ELR (cell line): ENCODE measurements at regions not wholly inside any gene's neighbourhood (a gene's known extent, or its start where the extent isn't known, plus 50 kb on each side); places are given as distances from the start of the nearest gene placed in this dataset.

Source experiments
- DNase-seq: peaks from one replicate; pipeline ENCODE4 v3.0.0-alpha.2; 2015; ENCODE audit warnings: low read depth

DNA sequence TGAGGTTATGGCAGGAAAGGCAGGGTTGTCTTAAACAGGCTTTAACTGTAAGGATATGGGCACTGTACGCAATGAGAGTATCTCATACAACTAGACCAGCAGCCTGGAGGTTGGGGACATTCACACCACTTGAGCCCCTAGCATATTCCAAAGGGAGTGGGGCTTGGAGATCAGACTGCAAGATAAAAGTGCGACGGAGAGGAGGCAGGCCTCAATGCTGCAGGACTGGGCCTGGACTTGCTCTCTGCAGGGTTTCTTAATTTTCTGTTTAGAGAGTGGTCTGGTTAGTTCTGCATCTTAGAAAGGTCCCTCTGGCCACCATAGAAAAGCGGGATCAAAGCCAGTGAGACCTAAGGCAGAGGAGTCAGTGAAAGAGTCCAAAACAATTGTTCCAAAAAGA lies 357.7 kb upstream of the NR2F2 start:
- no peak for DNase-seq

- no peak for DNase-seq
These were observed 356.8 kb upstream of the NR2F2 start for GRCh38 chr15:95973566-95974256.

DNA sequence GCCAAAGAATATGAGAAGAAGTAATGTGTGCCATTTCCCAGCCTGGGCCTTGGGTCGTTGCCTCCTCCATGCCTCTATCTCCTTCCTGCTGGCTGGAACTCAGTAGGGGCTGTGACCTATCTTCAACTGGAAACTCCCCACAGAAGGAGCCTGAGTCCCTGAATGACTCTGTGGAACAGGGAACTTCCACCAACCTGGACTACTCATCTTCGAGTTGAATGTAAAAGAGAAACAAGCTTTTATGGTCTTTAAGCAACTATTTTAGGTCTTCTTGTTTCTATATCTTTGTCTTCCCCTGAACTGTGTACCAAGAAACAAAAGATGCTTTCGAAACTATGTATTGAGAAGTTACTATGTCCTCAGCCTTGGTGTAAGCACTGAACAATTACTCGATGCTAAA lies 355.3 kb upstream of the NR2F2 start:
- no peak for DNase-seq

DNA sequence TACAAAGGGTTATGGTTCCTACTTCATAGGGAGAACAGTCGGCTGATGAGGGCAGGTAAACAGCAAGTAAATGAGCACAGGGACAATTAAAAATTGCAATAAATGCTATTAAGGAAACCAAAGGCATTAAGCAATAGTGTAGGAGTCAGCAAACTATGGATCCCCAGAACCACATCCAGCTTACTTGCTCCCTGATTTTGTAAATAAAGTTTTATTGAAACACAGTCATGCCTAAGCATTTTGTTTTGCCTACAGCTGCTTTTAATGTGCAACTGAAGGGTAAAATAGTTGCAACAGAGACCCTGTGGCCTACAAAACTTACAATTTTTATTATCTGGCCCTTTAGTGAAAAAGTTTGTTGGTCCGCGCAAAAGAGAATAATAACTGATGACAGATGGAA lies 351.2 kb upstream of the NR2F2 start:
- DNase-seq, result no peak

DNA sequence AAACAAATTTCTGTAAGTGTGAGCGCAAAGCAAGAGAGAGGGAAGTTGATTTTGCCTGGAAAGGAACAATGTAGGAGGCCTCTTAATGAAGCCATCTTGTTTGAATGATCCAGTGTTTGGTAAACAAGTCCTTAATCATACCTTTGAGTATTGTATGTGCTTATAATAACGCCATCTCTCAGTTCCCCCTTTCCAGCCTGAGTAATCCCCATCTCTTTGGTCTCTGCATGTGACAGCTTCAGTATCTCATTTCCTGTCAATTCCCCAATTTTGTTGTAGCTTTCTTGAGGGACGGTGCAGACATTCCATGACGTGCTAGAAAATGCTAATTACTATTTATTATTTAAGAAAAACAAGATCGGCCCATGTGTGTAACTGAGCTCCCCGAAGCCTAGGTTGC lies 349.3 kb upstream of the NR2F2 start:
- no peak for DNase-seq

- no peak for DNase-seq
These were observed 343.2 kb upstream of the NR2F2 start for GRCh38 chr15:95987299-95987698.

DNA sequence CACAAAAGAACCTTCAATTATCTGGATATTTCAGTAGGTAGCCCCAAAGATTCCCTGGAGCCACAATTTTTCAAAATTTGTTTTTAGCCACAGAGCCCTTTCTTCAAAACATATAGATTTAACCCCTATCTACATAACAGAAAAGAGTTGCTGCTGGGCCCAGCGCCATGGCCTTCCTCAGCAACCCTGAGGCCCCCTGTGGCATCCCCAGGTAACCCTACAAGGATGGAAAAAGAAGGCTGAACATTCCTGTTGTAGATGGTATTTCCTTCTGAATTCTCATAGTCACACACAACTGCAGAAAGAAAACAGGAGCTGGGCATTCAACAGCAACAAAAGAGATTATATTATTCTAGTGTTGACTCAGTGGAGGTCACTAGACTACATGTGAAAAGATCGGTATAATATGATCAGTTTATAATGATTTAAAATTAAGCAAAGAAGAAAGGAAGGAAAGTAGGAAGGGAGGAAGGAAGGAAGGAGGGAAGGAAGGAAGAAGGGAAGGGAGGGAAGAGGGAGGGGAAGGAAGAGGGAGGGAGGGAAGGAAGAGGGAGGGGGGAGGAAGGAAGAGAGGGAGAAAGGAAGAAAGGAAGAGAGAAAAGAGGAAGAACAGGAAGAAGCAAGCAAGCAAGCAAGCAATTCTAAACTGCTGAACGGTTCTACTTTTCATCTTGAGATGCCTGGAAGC lies 342.5 kb upstream of the NR2F2 start:
- no peak for DNase-seq

DNA sequence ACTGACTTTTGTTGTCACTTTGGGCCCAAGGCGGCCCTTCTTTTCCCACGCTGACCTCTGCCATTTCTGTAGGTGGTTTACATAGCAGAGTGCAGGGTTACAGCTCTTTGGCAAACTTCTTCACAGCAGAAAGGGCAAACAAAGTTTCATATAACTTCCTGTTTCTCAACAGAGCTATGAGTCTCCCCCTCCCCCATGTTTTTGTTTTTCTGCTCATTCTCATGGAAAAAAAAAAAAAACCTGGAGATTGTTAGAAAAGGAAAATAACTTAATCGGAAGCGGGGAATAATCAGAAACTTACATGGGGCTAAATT lies 342.0 kb upstream of the NR2F2 start:
- no peak for DNase-seq

DNA sequence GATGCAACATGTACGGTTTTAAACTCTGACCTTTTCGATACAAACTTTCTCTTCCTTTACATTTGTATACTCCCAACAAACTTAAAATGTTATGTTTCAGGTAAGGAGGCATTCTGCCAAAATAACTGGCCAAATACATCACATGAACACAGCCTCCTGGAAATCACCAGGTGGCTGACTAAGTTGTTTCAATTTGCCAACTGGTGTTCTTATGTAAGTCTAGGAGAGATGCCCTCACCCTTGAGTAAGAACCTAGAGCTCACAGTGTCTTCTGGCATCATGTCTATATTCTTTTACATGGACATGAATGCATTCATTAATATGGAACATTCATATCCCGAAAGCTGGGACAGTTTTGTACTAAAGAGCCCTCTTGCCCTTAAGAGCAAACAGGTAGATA lies 341.1 kb upstream of the NR2F2 start:
- no peak for DNase-seq

DNA sequence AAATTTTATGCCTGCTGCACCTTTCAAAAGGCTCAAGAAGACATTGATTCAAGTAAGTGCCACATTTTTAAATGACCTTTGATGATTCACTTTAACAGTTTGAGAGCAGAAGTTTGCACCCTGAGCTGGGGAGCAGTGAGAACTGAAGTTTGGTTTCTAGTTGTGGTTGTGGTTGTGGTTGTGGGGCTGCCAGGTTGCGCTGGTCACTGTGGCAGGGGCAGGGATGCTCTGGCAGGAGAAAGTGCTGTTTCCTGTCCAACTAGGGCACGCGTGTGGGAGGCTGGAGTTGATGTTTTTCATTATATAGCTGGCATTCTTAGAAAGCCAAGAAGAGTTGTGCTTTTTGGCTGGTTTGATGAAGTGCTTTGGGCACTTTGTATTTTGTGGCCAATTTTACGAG lies 339.7 kb upstream of the NR2F2 start:
- no peak for DNase-seq

- DNase-seq, result peak; percentile 57
These were observed 336.1 kb upstream of the NR2F2 start for GRCh38 chr15:95994418-95994817.

- DNase-seq, result peak; percentile 27
These were observed 334.9 kb upstream of the NR2F2 start for GRCh38 chr15:95995375-95996168.

GRCh38 chr15:95996494-95996893 lies 334.0 kb upstream of the NR2F2 start:
- DNase-seq, result peak; percentile 4

DNA sequence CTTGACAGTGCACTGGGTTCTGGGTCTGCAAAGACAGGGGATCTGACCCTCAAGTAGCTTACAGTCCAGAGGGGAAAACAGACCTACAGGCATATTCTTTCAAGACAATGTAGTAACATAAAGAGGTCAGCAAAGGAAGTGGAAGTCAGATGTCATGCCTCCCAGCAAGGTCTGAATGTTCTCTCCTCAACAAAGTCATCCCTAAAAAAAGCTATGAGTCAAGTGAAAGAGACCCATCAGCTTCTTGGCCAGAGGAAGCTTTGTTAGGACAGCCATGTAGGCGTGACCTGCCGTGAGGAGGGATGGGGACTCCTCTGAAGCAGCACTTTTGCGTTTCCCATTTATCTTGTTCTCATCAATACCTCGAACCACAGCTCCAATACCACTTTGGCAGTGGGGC lies 331.6 kb upstream of the NR2F2 start:
- no peak for DNase-seq

- no peak for DNase-seq
These were observed 327.3 kb upstream of the NR2F2 start for GRCh38 chr15:96002890-96003859.

DNA sequence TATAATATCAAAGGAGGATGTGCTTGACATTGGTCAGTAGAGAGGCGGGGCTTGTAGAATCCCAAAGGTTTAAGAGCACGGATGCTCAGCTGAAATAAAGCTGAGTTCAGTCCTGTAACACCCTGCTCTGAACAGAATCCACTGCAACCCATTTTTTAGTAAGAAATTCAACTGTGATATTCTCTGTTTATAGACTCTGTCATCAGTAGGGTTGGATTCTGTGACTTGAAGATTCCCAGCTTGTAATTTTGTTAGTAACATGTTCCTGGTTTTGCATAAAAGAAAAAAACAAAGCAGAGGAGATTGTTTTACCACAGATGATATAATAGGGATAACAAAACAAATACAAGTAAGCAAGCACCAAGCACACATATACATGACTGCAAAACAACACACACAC lies 324.6 kb upstream of the NR2F2 start:
- DNase-seq, result no peak

- DNase-seq, result no peak
These were observed 319.4 kb upstream of the NR2F2 start for GRCh38 chr15:96011136-96011535.

- no peak for DNase-seq
These were observed 315.6 kb upstream of the NR2F2 start for GRCh38 chr15:96014939-96015338.

- no peak for DNase-seq
These were observed 311.4 kb upstream of the NR2F2 start for GRCh38 chr15:96019114-96019513.

DNA sequence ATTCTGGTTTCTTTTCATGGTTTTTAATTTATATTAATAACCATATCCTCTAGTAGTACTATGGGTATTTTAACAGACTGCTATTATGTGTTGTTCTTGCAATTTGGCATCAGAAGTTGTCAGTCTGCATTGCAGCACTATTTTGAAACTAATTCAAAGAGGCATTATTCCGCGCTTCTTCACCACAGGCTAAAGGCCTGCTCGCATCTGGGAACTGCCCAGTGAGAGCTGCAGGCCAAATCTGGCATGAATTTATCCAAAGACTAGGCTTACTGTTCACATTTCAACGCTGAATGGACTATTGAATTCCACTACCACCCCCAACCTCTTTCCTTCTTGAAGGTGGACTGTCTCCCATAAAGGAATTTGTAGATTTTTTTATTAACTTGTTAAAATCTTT lies 310.4 kb upstream of the NR2F2 start:
- DNase-seq, result no peak

- no peak for DNase-seq
These were observed 309.7 kb upstream of the NR2F2 start for GRCh38 chr15:96020797-96021196.

DNA sequence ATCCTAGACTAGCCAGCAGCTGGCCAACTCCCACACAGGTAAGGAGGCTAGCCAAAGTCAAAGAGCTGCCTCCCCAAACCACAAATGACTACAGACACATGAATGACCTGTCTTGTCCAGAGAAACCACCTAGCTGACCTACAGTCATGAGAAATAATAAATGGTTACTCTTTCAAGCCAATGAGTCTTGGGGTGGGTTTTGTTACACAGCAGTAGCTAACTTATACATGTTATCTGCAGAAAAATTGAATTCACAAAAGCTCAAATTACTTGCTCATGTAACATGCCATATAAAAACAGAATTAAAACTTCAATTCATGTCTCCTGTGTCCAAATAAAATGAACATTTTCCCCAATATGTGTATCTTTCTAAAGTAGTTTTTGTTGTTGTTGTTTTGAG lies 307.4 kb upstream of the NR2F2 start:
- no peak for DNase-seq
